HEK293T (cell line): ENCODE measurements at regions not wholly inside any gene's neighbourhood (a gene's known extent, or its start where the extent isn't known, plus 50 kb on each side); places are given as distances from the start of the nearest gene placed in this dataset.

Experiments
- CTBP1 ChIP-seq: fragments of 450-650 bp; IDR thresholded peaks from 2 replicates; pipeline ENCODE4 v1.6.1; 2016; ENCODE audit warnings: borderline replicate concordance
- ELF4 ChIP-seq: fragments of 450-650 bp; IDR thresholded peaks from 2 replicates; pipeline ENCODE4 v1.6.1; 2017; ENCODE audit warnings: antibody characterized with exemption
- FOXM1 ChIP-seq: fragments of 450-650 bp; IDR thresholded peaks from 2 replicates; pipeline ENCODE4 v1.6.1; 2017; ENCODE audit warnings: mild to moderate bottlenecking, borderline replicate concordance
- HDGF ChIP-seq: fragments of 450-650 bp; IDR thresholded peaks from 2 replicates; pipeline ENCODE4 v1.6.1; 2017; ENCODE audit warnings: antibody characterized with exemption, borderline replicate concordance
- PKNOX1 ChIP-seq: fragments of 450-650 bp; IDR thresholded peaks from 2 replicates; pipeline ENCODE4 v1.6.1; 2016
- SP1 ChIP-seq: fragments of 450-650 bp; IDR thresholded peaks from 2 replicates; pipeline ENCODE4 v1.6.1; 2017
- SUZ12 ChIP-seq: fragments of 450-650 bp; IDR thresholded peaks from 2 replicates; pipeline ENCODE4 v1.6.1; 2016; ENCODE audit warnings: mild to moderate bottlenecking

DNA sequence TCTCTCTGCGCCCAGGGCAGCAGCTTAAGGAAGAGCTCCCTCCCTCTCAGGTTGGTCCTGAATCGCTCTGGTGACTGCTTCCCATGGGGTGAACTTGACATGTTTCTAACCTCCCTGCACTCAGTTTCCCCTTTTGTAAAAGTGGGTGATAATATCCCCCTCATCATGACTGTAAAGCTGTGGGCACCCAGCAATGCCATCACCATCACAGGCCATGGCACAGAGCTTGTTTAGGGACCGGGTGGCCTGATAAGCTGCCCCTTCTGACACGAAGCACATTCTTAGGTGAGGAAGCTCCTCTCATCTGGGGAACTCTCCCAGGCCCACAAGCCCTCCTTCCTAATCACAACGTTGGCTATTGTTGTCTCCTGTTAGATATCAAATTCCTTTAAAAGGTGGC lies 972.8 kb upstream of the ZNF722 start:
- TF ChIP-seq PKNOX1 (no peak), SUZ12 (no peak), SP1 (no peak), CTBP1 (no peak), ELF4 (no peak), FOXM1 (no peak), HDGF (no peak)
